ENCODE measurements at regions not wholly inside any gene's neighbourhood (a gene's known extent, or its start where the extent isn't known, plus 50 kb on each side); places are given as distances from the start of the nearest gene placed in this dataset.

- no peak for TF ChIP-seq POLR2A (IDR thresholded peaks at IDR 0.05)
- no peak for TF ChIP-seq CTCF (IDR thresholded peaks at IDR 0.05)
- no peak for TF ChIP-seq EP300 (IDR thresholded peaks at IDR 0.05)
These were observed 877.1 kb downstream of the RAPGEF2 start for GRCh38 chr4:159979953-159980352.
